Skin epidermis (tissue), 12 donors: ENCODE measurements at regions not wholly inside any gene's neighbourhood (a gene's known extent, or its start where the extent isn't known, plus 50 kb on each side); places are given as distances from the start of the nearest gene placed in this dataset.

Experiments
- H3K27ac ChIP-seq, 21 experiments: fragments of 200-600 bp; sonication (generic) in 11 of 21; one replicate each; pipeline ENCODE4 v1.5.0; 2020; ENCODE audit warnings: mild to moderate bottlenecking in 3 of 21, inconsistent platforms in 2 of 21, moderate library complexity in 2 of 21
- H3K4me3 ChIP-seq, 7 experiments: fragments of 200-600 bp; sonication (generic) in 2 of 7; one replicate each; pipeline ENCODE4 v1.5.0; 2020; ENCODE audit warnings: inconsistent platforms in 2 of 7, mild to moderate bottlenecking in 2 of 7, moderate library complexity in 1 of 7

GRCh38 chr1:235030919-235031596 is 97.6 kb downstream of the TOMM20 start:
- no peak overlapping the region for H3K4me3 ChIP-seq
- no peak overlapping the region for H3K27ac ChIP-seq

- H3K4me3 ChIP-seq = no peak overlapping the region
Observed at GRCh38 chr1:235027862-235028250, 100.8 kb downstream of the TOMM20 start.

GRCh38 chr1:235027076-235027861 is 101.4 kb downstream of the TOMM20 start:
- Histone ChIP-seq H3K27ac (no peak overlapping the region), H3K4me3 (no peak overlapping the region)

More at GRCh38 chr1:235027862-235028250, 100.8 kb downstream of the TOMM20 start:
- H3K27ac ChIP-seq = no peak overlapping the region

- Histone ChIP-seq H3K4me3 (no peak overlapping the region), H3K27ac (no peak overlapping the region)
Observed at GRCh38 chr1:235025422-235025984, 103.1 kb downstream of the TOMM20 start.

GRCh38 chr1:235024711-235025421 is 103.8 kb downstream of the TOMM20 start:
- H3K4me3 ChIP-seq = no peak overlapping the region
- H3K27ac ChIP-seq = no peak overlapping the region

- Histone ChIP-seq H3K4me3 (no peak overlapping the region), H3K27ac (no peak overlapping the region)
Observed at GRCh38 chr1:235023711-235024439, 104.8 kb downstream of the TOMM20 start.

- peak overlapping the region in 3 of 21 experiments; percentile 2 to 27 (median 25) for H3K27ac ChIP-seq
- H3K4me3 ChIP-seq = no peak overlapping the region
Observed at GRCh38 chr1:235022981-235023710, 105.5 kb downstream of the TOMM20 start.

- Histone ChIP-seq H3K4me3 (no peak overlapping the region), H3K27ac (peak overlapping the region in 4 of 21 experiments; percentile 2 to 30 (median 16))
Observed at GRCh38 chr1:235022341-235022980, 106.2 kb downstream of the TOMM20 start.

GRCh38 chr1:235021815-235022214 is 106.8 kb downstream of the TOMM20 start:
- peak overlapping the region in 5 of 21 experiments; percentile 2 to 34 (median 27) for H3K27ac ChIP-seq
- H3K4me3 ChIP-seq = no peak overlapping the region

GRCh38 chr1:235021321-235021720 is 107.3 kb downstream of the TOMM20 start:
- no peak overlapping the region for H3K4me3 ChIP-seq
- peak overlapping the region in 2 of 21 experiments; percentile 2 to 74 for H3K27ac ChIP-seq

GRCh38 chr1:235019961-235020360 is 108.7 kb downstream of the TOMM20 start:
- H3K4me3 ChIP-seq = no peak overlapping the region
- H3K27ac ChIP-seq = peak overlapping the region in 4 of 21 experiments; percentile 6 to 74 (median 54)

GRCh38 chr1:235019471-235019870 is 109.2 kb downstream of the TOMM20 start:
- Histone ChIP-seq H3K4me3 (no peak overlapping the region), H3K27ac (peak overlapping the region in 7 of 21 experiments; percentile 6 to 88 (median 64))

- H3K27ac ChIP-seq = peak overlapping the region in 10 of 21 experiments; percentile 1 to 88 (median 64)
Observed at GRCh38 chr1:235018720-235019444, 109.8 kb downstream of the TOMM20 start.

GRCh38 chr1:235018161-235018560 is 110.5 kb downstream of the TOMM20 start:
- Histone ChIP-seq H3K4me3 (no peak overlapping the region), H3K27ac (peak overlapping the region in 16 of 21 experiments; percentile 1 to 88 (median 58))

More at GRCh38 chr1:235018720-235019444, 109.8 kb downstream of the TOMM20 start:
- no peak overlapping the region for H3K4me3 ChIP-seq

- peak overlapping the region in 14 of 21 experiments; percentile 28 to 88 (median 58) for H3K27ac ChIP-seq
- no peak overlapping the region for H3K4me3 ChIP-seq
Observed at GRCh38 chr1:235017719-235018118, 110.9 kb downstream of the TOMM20 start.

GRCh38 chr1:235017191-235017590 is 111.4 kb downstream of the TOMM20 start:
- peak overlapping the region in 12 of 21 experiments; percentile 28 to 88 (median 64) for H3K27ac ChIP-seq

GRCh38 chr1:235015291-235015985 is 113.2 kb downstream of the TOMM20 start:
- Histone ChIP-seq H3K4me3 (no peak overlapping the region), H3K27ac (peak overlapping the region in 10 of 21 experiments; percentile 14 to 90 (median 40))

More at GRCh38 chr1:235017191-235017590, 111.4 kb downstream of the TOMM20 start:
- H3K4me3 ChIP-seq = no peak overlapping the region
